HG02763 (cell line): ENCODE measurements at regions not wholly inside any gene's neighbourhood (a gene's known extent, or its start where the extent isn't known, plus 50 kb on each side); places are given as distances from the start of the nearest gene placed in this dataset.
A peak's percentile ranks its signal among the peaks of the same experiment; 100 is the strongest.

Source experiments
- ATAC-seq: cut with Tn5 transposase; IDR thresholded peaks from one replicate; pipeline ENCODE4 v1.9.1; 2021; ENCODE audit warnings: mild to moderate bottlenecking, moderate library complexity; ENCODE audit not compliant: unreplicated experiment

DNA sequence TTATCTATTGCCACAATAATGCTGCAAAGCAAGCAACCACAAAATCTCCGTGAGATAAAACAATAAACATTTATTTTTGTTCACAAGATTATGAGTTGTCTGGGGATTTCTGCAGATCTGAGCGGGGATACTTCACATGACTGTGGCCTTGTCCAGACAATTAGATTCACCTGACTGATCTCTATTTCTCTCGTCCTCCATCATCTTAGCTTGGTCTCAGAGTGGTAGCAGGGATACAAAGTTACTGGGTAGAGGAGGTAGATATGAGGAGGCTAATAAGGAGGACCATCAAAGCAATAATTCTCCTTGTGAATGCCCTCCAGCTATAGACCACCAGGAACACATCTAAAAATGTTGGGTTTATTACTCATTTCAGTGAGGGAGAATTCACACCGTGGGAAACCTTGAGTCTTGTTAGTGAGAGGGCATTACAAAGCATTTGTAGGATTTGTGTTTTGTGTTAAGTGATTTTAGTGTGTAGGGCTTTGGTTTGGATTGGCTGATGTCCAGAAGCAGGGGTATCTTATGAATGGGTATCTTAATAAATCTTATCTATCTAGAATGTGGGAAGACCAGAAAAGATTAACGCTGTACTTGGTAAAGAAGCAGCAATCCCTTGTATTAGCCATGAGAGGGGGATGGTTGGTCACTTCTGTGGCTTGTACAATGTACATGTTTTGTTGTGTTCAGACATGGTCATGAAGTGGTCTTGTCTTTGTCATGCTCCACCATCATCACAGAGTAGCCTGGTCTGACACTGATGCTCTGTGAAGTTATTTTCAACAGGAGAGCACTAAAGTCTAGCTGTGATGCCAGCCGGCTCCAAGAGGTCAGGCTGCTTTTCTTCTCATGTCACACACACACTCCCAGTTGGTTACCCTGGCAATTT is 287.6 kb upstream of the STT3B start:
- ATAC-seq, result no peak

DNA sequence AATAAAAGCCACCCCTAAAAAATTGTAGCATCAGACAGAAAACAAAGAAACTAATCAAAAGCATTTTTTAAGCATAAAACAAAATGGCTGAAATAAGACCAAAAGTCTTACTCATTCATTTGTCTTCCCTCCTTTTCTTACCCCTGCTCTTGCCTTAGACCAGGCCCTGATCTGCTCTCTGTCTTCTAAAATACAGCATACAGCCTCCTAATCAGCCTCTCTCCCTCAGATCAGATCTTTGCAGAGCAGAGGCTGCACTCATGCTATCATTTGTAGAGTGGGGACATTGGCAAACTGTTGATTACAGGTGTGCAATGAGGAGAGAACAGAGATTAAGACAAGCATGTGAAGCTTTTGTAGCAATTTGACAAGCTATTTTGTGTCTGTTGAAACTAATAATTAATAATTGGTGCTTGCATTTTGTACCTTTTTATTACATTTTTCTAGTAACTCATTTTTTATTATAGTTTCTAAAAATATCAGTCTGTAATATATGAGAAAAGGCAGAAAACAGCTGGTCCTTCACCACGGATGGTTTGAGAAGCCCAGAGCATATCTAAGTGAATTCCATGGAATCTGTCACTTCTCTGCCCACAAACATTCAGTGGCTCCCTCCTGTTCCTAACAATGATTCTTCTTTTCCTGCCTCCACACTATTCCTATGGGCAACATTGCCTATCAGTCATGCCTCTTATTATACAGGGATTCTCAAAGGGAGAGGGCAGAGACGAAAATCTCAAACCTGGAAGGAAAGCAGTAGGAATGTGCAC is 286.2 kb upstream of the STT3B start:
- ATAC-seq, result no peak

DNA sequence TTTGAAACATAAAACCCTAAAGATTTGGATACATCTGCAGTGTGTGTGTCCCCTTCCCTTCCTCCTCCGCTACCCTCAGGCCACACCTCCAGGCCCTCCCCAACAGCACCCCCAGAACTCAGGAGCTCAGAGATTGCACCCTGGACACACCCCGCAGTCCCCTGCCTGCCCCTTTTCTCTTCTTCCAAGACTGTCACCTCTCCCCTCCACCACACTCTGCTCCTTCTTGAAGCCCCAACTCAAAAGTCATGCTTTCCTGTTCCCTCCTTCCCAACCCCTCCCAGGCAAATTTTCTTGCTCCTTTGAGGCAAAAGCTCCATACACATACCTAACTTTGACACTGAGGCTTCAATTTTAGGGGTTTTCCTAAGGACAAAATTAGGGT is 285.7 kb upstream of the STT3B start:
- ATAC-seq, result no peak

DNA sequence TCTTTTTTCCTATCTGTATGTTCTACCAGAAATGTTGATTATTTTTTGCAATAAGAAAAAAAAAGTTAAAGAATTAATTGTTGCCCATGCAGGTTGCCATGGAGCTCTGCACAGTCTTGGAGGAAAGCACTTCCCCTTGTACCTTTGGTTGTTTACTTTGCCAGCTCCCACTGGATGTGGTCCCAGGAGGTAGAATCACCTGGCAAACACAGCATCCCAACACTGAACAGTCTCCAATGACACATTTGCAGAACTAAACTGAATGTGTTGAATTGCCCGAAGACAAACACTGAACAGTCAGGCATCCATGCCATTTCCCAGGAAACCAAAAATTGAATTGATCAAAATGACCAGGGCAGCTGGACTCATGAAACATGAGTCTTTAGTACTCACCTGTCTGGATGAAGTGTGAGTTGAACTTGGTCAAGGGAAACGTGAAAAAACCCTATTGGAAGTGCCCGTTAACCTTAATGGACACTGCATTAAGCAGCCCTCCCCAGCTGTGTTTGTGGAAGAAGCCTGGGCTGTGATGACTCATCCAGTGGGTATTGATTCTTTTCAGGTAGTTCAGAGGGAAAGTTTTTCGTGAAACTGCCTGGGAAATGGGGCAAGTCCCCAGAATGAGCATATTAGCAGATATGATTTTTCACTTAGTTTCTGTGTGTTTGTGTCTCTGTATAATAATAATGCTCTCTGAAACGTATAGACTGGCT is 284.7 kb upstream of the STT3B start:
- peak; percentile 65 for ATAC-seq

DNA sequence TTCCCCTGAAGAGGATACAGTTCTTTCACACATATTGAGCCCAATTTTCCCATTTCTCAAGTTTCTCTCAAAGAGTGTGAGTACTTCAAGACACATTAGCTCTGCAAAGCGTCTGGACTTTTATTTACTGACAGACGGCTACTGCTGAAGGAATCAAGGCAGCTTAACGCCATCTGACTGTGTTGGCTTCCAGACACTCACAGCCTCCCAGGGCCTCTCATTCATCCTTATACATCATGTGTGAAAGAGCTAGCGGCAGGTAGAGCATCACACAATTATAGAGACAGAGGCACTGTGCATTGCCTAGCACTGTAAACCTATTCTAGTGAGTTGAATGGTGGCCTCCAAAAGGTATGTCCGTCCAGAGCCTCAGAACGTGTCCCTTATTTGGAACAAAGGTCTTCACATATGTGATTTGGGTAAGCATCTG is 284.1 kb upstream of the STT3B start:
- ATAC-seq, result no peak

DNA sequence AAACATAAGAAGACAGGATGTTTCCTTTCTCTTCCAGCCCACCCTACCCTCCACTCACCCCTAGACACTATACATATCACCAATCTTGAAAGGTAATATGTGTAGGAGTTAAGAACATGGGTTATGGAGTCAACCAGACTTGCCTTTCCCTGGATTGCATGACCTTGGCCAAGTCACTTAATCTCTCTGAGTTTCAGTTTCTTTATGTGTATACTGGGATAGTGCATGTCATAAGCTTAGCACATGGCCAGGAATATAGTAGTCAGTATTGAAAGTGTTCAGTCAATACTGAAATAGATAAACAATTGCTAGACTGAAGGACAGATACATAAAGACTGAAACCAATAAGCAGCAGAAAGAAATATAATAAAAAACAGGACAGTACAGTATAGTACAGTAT is 283.2 kb upstream of the STT3B start:
- ATAC-seq, result no peak

DNA sequence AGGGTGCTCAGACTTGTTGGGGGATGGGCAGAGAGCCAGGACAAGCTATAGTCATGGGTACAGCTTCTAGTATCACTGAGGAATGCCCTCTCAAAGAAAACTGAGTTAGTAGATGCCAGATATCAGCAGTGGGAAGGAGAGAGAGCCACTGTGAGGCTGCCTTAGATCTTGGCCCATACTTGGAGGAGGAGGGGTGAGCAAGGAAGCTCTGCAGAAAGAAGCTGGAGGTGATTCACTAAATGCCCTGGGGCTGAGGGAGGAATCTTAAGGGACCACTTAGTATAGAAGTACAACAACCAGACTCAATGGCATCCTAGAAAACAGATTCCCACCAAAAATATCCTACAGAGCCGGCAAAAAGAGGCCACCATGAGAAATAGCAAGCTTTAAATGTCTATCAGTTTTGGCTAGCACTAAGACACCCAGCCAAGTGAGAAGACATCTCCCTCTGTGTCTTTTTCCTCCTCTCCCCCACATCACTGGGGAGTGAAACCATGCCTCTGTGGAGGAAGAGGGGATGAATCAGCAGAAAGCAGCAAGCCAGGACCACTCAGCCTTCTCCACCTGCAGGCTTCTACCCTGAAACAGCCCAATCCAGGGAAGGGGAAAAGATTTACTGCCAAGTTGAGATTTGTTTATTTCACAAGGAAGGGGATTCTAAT is 282.5 kb upstream of the STT3B start:
- ATAC-seq, result no peak

DNA sequence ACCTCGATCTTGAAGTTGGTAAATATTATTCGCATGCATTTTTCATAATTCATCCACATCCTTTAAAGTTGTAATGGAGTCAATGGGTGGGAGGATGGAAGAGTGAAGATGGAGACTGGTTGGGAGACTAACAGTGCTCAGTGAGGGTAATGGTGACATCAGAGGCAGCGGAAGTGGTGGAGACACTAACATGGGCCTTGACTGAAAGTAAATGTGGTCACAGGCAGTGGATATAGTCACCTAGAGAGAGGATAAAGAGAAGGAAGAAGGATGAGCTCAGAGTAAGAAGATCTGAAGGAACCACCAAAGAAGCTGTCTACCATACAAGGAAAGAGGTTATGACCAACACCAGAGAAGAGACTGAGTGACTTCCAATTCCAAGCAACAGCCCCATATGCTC is 281.6 kb upstream of the STT3B start:
- no peak for ATAC-seq

DNA sequence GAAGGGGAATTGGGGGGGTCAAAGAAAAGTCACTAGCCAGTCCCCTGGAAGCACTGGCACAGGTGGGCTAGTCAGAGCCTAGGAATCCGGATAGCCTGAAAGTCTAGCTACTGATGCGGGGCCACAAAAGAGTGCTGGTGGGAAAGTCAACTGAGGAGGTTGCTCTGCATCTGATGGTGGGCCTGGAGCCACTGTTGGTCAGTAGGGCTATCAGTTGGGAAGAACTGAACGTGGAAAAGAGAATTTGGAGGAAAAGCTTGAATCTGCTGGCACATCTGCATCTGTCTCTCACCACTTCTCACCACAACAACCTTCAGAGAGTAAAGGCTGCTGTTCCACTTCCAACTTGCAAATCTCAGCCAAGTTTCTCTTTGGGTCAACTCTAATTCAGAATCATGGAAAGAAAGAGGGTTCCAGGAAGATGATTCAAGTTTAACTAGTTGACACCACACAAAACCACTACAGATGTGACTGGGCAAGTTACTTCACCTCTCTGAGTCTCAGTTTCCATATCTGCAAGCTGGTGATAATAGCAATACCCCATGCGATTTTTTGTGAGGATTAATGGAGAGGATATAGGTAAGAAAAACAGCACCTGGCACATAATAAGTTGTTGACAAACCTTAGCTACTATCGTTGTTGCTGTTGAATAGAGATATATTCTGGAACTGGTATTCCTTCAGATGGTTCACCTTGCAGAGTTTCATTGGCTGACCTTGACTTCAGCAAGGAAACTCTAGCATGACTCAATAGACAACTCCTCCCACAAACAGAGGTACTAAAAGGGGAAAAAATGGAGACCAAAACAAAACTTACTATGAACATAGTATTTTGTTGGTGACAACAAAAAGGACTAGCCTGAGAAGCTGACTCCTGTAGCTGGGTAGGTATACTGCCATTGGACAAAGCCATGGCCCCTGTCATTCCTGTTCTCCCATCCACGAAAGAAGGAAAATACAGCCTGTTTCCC is 280.2 kb upstream of the STT3B start:
- no peak for ATAC-seq

DNA sequence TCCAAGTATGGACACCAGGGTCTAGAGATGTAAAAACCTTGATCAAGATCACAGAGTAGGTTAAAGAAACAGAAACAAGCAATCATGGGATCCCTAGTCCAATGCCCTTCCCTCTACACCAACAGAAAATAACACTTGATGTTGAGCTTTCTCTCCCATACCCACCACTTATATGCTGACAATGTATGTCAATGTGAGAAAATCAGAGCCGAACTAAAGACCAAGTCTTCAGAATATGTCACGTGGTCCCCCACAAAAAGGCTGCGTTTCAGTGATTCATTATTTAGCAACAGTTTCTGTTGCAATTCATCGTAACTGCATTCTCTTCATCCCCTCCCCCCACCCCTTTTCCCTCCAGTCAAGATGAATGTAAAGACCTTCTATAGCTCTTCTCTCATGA is 278.9 kb upstream of the STT3B start:
- ATAC-seq, result no peak

DNA sequence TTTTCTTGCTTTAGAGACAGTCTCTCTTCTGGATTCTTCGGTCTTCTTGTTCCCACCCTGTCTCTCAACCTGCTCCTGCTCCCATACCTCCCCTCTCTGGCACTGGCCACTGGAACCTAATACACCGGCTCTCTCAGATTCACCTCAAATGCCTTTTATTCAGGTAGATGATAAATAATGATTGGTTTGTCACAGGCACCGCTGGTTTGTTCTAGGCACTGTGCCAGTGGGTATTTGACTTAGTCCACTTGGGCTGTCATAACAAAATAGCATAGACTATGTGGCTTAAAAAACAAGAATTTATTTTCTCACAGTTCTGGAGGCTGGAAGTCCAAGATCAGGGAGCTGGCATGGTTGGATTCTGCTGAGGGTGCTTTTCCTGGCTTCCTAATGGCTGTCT is 278.2 kb upstream of the STT3B start:
- ATAC-seq, result no peak

DNA sequence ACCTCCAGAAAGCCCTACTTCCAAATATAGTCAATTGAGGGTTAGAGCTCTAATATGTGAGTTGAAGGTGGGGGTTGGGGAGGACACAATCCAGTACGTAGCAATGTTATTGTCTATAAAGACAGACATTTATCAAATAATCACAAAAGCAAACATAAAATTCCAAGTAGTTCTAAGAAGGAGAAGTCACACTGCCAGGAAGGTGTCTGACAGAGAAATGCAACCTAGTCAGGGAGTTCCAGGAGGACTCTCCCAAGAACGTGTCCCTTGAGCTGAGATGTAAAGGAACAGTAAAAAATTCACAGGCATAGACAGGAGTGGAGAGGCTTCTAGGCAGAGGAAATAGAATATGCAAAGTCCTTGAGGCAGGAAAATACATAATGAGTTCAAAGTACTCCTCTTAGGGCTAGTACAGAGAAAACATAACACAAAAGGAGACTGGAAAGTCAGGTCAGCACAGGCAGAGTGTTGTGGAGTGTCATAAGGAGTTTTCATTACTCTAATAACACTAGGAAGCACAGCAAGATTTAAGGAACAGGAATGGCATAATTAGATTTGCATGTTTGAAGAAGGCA is 277.6 kb upstream of the STT3B start:
- no peak for ATAC-seq

DNA sequence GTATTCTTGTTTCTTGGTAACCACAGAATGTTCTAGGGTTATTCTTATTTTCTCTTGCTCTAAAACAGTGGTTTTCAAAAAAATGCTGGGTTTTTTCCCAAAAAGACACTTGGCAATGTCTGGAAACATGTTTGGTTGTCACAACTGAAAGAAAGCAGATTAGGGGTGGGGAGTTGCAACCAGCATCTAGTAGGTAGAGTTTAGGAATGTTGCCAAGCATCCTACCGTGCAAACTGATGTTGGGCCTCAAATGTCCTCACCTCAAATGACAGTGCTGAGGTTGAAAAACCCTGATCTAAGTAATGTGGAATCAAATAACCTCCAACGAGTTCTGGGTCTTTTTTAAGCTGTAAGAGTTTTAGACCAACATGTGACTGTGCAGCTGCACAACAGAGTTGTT is 270.5 kb upstream of the STT3B start:
- no peak for ATAC-seq

DNA sequence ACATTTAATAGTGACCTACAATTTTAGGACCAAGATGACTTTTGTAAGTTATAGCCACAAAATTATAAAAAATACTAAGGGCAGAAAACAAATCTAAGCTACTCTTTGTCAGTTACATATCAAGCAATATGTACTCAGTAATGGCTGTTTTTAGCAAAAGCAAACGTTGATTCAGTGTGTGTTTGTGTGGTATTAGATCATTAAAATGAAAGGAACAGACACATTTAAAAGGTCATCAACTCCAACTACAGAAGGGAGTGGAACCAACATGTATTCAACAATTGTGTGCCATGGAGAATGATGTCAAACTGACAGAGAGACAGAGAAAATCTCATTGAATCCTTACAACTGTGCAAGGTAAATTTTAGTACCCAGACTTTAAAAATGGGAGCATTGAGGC is 268.8 kb upstream of the STT3B start:
- ATAC-seq, result no peak

DNA sequence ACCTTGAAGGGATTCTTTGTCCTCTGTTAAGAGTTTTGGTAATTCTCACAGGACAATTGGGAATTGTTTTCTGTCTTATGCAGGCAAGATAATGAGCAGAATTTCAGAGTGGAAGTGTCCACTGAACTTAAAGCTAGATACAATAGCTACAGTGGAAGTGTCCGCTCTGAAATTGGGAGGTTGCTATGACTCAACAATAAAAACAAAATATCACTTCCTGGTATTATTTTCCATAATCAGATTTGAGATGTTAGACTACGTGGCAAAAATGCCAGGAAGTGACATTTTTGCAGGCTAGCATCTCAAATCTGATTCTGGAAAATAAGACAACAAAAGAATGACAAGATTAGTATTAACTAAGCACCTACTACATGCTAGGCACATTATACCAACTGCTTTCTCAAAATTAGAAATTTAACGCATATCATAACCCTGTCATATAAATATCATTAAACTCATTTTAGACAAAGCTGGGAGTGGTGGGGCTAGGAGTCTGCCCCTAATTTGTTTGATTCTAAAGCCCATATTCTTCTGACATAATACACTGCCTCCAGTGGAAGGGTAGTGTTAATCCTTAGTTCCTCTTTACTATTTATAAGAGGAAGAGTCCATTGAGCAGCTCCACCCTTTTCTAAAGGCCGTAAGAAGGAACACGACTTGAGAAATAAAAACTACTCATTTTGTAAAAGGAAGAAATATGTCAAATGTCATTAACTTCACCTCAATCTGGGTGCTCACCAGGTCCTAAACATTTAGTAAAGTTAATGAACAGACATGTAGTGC is 266.9 kb upstream of the STT3B start:
- no peak for ATAC-seq

DNA sequence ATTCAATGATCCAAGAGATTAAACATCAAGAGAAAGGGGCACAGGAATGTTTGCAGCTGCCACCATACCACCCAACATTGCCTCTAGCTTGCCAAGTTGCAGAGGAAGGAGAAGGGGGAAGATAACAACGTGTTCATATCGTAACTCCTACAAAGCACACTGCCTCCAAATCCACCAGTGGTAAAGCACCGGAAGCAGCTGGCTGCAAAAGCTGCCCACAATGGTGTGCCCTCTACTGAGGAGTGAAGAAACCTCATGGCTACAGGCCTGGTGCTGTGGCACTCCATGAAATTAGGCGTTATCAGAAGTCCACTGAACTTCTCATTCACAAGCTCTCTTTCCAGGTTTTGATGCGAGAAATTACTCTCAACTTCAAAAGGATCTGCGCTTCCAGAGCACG is 263.9 kb upstream of the STT3B start:
- ATAC-seq, result no peak

DNA sequence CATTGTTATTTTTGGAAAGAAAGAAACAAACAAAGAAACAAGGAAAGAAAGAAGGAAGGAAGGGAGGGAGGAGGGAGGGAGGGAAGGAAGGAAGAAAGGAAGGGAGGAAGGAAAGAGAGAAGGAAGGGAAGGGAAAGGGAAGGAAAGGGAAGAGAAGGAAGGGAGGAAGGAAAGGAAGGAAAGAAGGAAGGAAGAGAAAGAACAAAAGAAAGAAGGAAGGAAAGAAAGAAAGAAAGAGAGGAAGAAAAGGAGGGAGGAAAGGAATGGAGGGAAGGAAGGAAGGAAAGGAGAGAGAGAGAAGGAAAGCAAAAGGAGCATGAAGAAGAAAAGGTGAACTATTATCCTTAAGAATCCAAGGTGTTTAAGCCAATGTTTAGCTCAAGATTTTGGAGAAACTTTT is 262.7 kb upstream of the STT3B start:
- no peak for ATAC-seq

DNA sequence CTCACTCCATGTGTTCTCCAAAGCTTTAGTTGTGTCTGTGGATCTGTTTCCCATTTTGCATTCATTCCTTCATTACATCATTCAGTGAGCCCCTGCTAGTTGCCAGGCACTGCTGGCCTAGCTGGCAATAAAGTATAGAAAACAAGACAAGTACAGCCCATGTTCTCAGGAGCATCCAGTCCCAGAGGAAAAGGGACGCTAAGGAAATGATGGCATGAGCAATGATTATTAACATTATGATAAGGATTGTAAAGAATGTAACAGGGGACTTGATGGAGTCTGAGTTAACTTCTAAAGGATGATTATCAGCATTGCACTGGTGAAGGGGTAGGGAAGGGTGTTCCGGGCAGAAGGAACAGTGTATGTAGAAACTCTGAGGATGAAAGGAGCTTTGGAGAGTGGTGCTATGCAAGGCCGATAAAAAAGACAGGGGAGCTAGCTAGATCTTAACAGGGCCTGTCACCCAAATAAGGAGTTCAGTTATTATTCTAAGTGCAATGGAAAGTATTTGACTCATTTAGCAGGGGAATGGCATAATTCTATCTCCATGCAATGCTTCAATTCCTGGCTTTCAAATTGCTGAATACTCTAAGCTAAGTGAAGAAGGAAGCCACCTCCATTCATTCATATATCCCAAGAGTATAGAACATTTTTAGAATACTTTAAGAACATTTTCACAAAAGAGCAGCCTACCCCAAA is 258.2 kb upstream of the STT3B start:
- ATAC-seq, result no peak
